Uterus (tissue), 3 donors: ENCODE measurements at regions not wholly inside any gene's neighbourhood (a gene's known extent, or its start where the extent isn't known, plus 50 kb on each side); places are given as distances from the start of the nearest gene placed in this dataset.

ENCODE experiments used
- DNase-seq, 2 donors: peaks; one replicate each; pipeline ENCODE4 v3.0.0-alpha.2; 2019 to 2020
- H3K27ac ChIP-seq, 2 donors: fragments of 200-600 bp; sonication (generic); 1 replicate in 1 of 2; 2 replicates in 1 of 2; pipeline ENCODE4 v1.5.1; 2016 to 2018
- H3K27me3 ChIP-seq, 2 donors: fragments of 200-600 bp; sonication (generic); one replicate each; pipeline ENCODE4 v1.5.1; 2018 to 2019; ENCODE audit warnings: control low read depth in 1 of 2
- H3K36me3 ChIP-seq, 2 donors: fragments of 200-600 bp; sonication (generic); one replicate each; pipeline ENCODE4 v1.5.1; 2019; ENCODE audit warnings: control low read depth in 1 of 2
- H3K4me1 ChIP-seq, 2 donors: fragments of 200-600 bp; sonication (generic); one replicate each; pipeline ENCODE4 v1.5.1; 2018 to 2019; ENCODE audit warnings: control low read depth in 1 of 2
- H3K4me3 ChIP-seq, 2 donors: fragments of 200-600 bp; sonication (generic); 1 replicate in 1 of 2; 2 replicates in 1 of 2; pipeline ENCODE4 v1.5.1; 2018 to 2019; ENCODE audit warnings: mild to moderate bottlenecking in 1 of 2
- H3K9me3 ChIP-seq, 2 donors: fragments of 200-600 bp; sonication (generic); one replicate each; pipeline ENCODE4 v1.5.1; 2019; ENCODE audit warnings: control low read depth in 1 of 2
- CTCF ChIP-seq, 4 experiments: fragments of 200-600 bp in 2 of 4; fragments of 450-650 bp in 2 of 4; sonication (generic) in 2 of 4; IDR thresholded peaks; one replicate each; pipeline ENCODE4 v1.5.1; 2016 to 2019; ENCODE audit warnings: antibody characterized with exemption in 4 of 4, mild to moderate bottlenecking in 2 of 4, moderate library complexity in 1 of 4
- POLR2A ChIP-seq, 2 donors: fragments of 450-650 bp; IDR thresholded peaks; one replicate each; pipeline ENCODE4 v1.6.1; 2016; ENCODE audit warnings: antibody characterized with exemption in 2 of 2, mild to moderate bottlenecking in 1 of 2, moderate library complexity in 1 of 2
- intact Hi-C: fragments of 100-400 bp; cut with DNase I; formaldehyde crosslinking; loops from one replicate; pipeline ENCODE4 v1.15.1; 2023; ENCODE audit warnings: low total_unique reads
- donor health status: DM: yes; HTN: yes; CAD: no.

- intact Hi-C loops: no loop called here
- DNase-seq: no peak
- no peak overlapping the region for H3K4me3 ChIP-seq
- H3K27ac ChIP-seq: no peak overlapping the region
- H3K27me3 ChIP-seq: no peaks in the 10 kb centered on the region
- no peaks in the 10 kb centered on the region for H3K36me3 ChIP-seq
- TF ChIP-seq CTCF (IDR thresholded peaks at IDR 0.05) (no peak), POLR2A (IDR thresholded peaks at IDR 0.05) (no peak)
- H3K4me1 ChIP-seq: no peaks in the 10 kb centered on the region
- no peaks in the 10 kb centered on the region for H3K9me3 ChIP-seq
These were observed 242.1 kb downstream of the BCL11B start for GRCh38 chr14:99029916-99030305.

- intact Hi-C loops: no loop called here
- TF ChIP-seq CTCF (IDR thresholded peaks at IDR 0.05) (no peak), POLR2A (IDR thresholded peaks at IDR 0.05) (no peak)
- no peak for DNase-seq
These were observed 241.5 kb downstream of the BCL11B start for GRCh38 chr14:99030454-99030853.

GRCh38 chr14:99032759-99033158 lies 239.2 kb downstream of the BCL11B start:
- no peaks in the 10 kb centered on the region for H3K27me3 ChIP-seq
- no peaks in the 10 kb centered on the region for H3K36me3 ChIP-seq
- TF ChIP-seq POLR2A (IDR thresholded peaks at IDR 0.05): no peak
- TF ChIP-seq CTCF (IDR thresholded peaks at IDR 0.05): no peak
- peaks cover 0 to 4% of the 10 kb centered on the region in 2 donors for H3K4me1 ChIP-seq
- no peaks in the 10 kb centered on the region for H3K9me3 ChIP-seq
- no peak overlapping the region for H3K4me3 ChIP-seq
- H3K27ac ChIP-seq: no peak overlapping the region
- intact Hi-C loops: no loop called here
- DNase-seq: no peak

More at GRCh38 chr14:99030454-99030853, 241.5 kb downstream of the BCL11B start:
- Histone ChIP-seq H3K4me3 (no peak overlapping the region), H3K9me3 (no peaks in the 10 kb centered on the region), H3K27me3 (no peaks in the 10 kb centered on the region), H3K27ac (no peak overlapping the region), H3K4me1 (no peaks in the 10 kb centered on the region), H3K36me3 (no peaks in the 10 kb centered on the region)

GRCh38 chr14:99033951-99034350 lies 238.0 kb downstream of the BCL11B start:
- TF ChIP-seq CTCF (IDR thresholded peaks at IDR 0.05) (no peak), POLR2A (IDR thresholded peaks at IDR 0.05) (no peak)
- H3K36me3 ChIP-seq: no peaks in the 10 kb centered on the region
- no peak for DNase-seq
- intact Hi-C loops: no loop called here
- no peaks in the 10 kb centered on the region for H3K9me3 ChIP-seq
- no peak overlapping the region for H3K4me3 ChIP-seq
- peaks cover 0 to 4% of the 10 kb centered on the region in 2 donors for H3K4me1 ChIP-seq
- H3K27ac ChIP-seq: no peak overlapping the region
- no peaks in the 10 kb centered on the region for H3K27me3 ChIP-seq

- TF ChIP-seq CTCF (IDR thresholded peaks at IDR 0.05) (no peak), POLR2A (IDR thresholded peaks at IDR 0.05) (no peak)
- DNase-seq: no peak
- Histone ChIP-seq H3K36me3 (no peaks in the 10 kb centered on the region), H3K4me1 (peaks cover 0 to 4% of the 10 kb centered on the region in 2 donors), H3K27me3 (no peaks in the 10 kb centered on the region), H3K9me3 (no peaks in the 10 kb centered on the region), H3K27ac (peak overlapping the region in 1 of 2 donors; percentile 36), H3K4me3 (no peak overlapping the region)
- intact Hi-C loops: no loop called here
These were observed 237.3 kb downstream of the BCL11B start for GRCh38 chr14:99034711-99035171.
